Stomach (tissue), 4 donors: ENCODE measurements at regions not wholly inside any gene's neighbourhood (a gene's known extent, or its start where the extent isn't known, plus 50 kb on each side); places are given as distances from the start of the nearest gene placed in this dataset.

Source experiments
- EP300 ChIP-seq: sonication (generic); formaldehyde crosslinking; IDR thresholded peaks from one replicate; pipeline ENCODE4 v1.6.1; 2017; ENCODE audit warnings: antibody characterized with exemption
- POLR2A ChIP-seq, 4 donors: fragments of 450-650 bp; IDR thresholded peaks; one replicate each; pipeline ENCODE4 v1.6.1; 2016; ENCODE audit warnings: antibody characterized with exemption in 4 of 4, control low read depth in 2 of 4, mild to moderate bottlenecking in 1 of 4, moderate library complexity in 1 of 4
- POLR2AphosphoS5 ChIP-seq, 3 donors: sonication (generic); formaldehyde crosslinking; IDR thresholded peaks; one replicate each; pipeline ENCODE4 v1.6.1; 2016; ENCODE audit warnings: antibody characterized with exemption in 3 of 3
- TF ChIP-seq, protein P1 (sequence below), 7 experiments: fragments of 450-650 bp in 4 of 7; fragments of 200-600 bp in 3 of 7; sonication (generic) in 3 of 7; IDR thresholded peaks; one replicate each; pipeline ENCODE4 v1.5.1; 2016 to 2019; ENCODE audit warnings: antibody characterized with exemption in 7 of 7, control low read depth in 2 of 7, mild to moderate bottlenecking in 1 of 7

DNA sequence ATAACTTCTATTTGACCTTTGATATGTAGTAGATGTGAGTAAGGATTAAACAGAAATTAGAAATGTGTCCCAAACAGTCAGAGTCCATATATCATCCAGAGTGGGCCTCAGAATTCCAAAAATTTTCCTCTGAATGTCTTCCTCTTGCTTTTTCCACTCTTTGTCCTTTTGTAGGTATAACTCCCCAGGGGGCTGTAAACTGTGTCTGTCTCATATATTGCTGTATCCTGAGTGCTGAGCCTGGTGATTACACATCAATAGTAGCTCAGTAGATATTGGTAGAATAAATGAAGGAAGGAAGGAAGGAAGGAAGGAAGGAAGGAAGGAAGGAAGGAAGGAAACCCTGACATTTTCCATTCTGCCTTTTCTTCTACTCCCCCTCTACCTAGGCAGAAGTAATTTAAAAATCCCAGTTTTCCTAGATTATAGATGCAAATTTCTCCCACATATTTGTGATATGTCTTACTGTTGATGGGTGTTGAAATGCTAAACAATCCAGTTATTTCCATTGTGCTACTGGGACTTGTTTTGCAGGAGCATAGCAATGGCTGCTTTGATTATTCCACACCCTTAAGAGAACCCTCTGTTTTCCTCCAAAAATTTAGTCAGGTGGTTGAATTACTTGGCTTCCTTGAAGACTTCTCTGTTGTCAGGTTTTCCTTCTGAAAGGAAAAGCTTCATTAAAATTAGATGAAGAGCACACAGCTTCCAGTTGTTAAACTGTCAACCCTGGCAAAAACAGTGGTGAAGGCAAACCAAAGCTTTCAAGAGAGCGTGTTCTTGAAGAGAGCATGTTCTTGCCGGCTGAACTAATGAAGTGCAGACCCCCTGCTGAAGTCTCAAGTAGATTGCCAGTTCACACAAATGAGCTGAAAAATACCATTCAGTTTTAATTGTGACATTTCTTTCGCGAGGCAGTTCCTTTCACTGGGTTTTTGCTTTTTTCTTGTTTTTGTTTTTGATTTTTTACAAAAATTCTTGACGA lies 147.8 kb downstream of the KCNE4 start:
- TF ChIP-seq POLR2A (IDR thresholded peaks at IDR 0.05) (no peak), POLR2AphosphoS5 (IDR thresholded peaks at IDR 0.05) (no peak), EP300 (no peak)
- TF ChIP-seq, protein P1, sequence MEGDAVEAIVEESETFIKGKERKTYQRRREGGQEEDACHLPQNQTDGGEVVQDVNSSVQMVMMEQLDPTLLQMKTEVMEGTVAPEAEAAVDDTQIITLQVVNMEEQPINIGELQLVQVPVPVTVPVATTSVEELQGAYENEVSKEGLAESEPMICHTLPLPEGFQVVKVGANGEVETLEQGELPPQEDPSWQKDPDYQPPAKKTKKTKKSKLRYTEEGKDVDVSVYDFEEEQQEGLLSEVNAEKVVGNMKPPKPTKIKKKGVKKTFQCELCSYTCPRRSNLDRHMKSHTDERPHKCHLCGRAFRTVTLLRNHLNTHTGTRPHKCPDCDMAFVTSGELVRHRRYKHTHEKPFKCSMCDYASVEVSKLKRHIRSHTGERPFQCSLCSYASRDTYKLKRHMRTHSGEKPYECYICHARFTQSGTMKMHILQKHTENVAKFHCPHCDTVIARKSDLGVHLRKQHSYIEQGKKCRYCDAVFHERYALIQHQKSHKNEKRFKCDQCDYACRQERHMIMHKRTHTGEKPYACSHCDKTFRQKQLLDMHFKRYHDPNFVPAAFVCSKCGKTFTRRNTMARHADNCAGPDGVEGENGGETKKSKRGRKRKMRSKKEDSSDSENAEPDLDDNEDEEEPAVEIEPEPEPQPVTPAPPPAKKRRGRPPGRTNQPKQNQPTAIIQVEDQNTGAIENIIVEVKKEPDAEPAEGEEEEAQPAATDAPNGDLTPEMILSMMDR (IDR thresholded peaks at IDR 0.05), result no peak
